Stomach smooth muscle (tissue), 2 donors: ENCODE measurements at regions not wholly inside any gene's neighbourhood (a gene's known extent, or its start where the extent isn't known, plus 50 kb on each side); places are given as distances from the start of the nearest gene placed in this dataset.

Source experiments
- H3K27ac ChIP-seq: one replicate; pipeline ENCODE4 v1.7.0; 2013; ENCODE audit warnings: mild to moderate bottlenecking, low read length, inconsistent platforms
- H3K27me3 ChIP-seq, 2 donors: one replicate each; pipeline ENCODE4 v1.7.0; 2013; ENCODE audit warnings: low read length in 2 of 2; ENCODE audit not compliant: insufficient read depth in 2 of 2, control insufficient read depth in 1 of 2
- H3K36me3 ChIP-seq, 2 donors: one replicate each; pipeline ENCODE4 v1.7.0; 2013; ENCODE audit warnings: low read length in 2 of 2; ENCODE audit not compliant: control insufficient read depth in 2 of 2, insufficient read depth in 2 of 2
- H3K4me1 ChIP-seq: one replicate; pipeline ENCODE4 v1.7.0; 2013; ENCODE audit warnings: low read length; ENCODE audit not compliant: control insufficient read depth, insufficient read depth
- H3K4me3 ChIP-seq, 2 donors: one replicate each; pipeline ENCODE4 v1.7.0; 2013; ENCODE audit warnings: low read length in 2 of 2
- H3K9ac ChIP-seq, 2 donors: one replicate each; pipeline ENCODE4 v1.7.0; 2013; ENCODE audit warnings: low read length in 2 of 2, mild to moderate bottlenecking in 1 of 2
- H3K9me3 ChIP-seq, 2 donors: one replicate each; pipeline ENCODE4 v1.7.0; 2013; ENCODE audit warnings: low read length in 2 of 2; ENCODE audit not compliant: control insufficient read depth in 2 of 2
- donor health status: healthy.
- donor health status: Pancreatic carcinoma.

DNA sequence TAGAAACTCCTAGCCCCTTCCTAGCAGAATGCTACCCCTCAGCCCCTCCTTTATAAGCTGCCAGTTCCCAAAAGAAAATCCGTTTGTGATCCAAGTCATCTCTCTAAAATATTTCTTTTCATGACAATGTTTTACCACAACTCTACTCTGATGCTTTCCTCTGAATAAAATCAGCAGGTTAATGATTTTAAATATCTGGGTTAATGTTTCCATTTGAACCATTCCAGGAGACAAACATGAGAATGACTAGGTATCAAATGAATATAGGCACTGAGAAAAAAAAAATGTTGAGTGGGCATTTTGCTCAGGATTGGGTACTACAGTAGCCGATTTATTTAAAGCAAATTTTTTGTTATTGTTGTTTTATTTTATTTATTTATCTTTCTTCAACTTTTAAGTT, 360.3 kb downstream of the WDR11 start:
- H3K36me3 ChIP-seq = no peaks in the 10 kb centered on the region
- no peak overlapping the region for H3K27ac ChIP-seq
- H3K27me3 ChIP-seq = peaks cover 0 to 2% of the 10 kb centered on the region in 2 donors
- no peaks in the 10 kb centered on the region for H3K9me3 ChIP-seq
- no peaks in the 10 kb centered on the region for H3K4me1 ChIP-seq
- no peak overlapping the region for H3K4me3 ChIP-seq
- no peak overlapping the region for H3K9ac ChIP-seq

DNA sequence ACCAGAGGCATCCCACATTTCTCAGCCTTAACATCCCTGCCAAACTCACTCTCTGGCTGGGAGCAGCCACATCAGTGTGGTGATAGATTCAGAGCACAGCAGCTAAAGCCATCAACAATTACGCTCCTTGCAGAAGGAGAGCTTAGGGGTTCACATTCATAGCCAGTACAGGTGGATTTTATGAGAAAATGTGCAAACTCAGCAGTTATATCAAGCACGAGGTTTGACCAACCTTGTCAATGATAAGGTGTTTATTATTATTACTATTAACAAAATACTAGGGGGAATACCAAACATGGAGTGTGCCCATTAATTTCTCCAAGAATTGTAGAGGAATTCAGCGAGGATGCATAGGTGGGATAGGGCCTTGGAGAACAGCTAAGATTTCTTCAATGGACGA, 362.3 kb downstream of the WDR11 start:
- H3K27me3 ChIP-seq = peaks cover 0 to 2% of the 10 kb centered on the region in 2 donors
- H3K27ac ChIP-seq = no peak overlapping the region
- no peaks in the 10 kb centered on the region for H3K4me1 ChIP-seq
- H3K36me3 ChIP-seq = no peaks in the 10 kb centered on the region
- no peaks in the 10 kb centered on the region for H3K9me3 ChIP-seq
- no peak overlapping the region for H3K9ac ChIP-seq
- no peak overlapping the region for H3K4me3 ChIP-seq

DNA sequence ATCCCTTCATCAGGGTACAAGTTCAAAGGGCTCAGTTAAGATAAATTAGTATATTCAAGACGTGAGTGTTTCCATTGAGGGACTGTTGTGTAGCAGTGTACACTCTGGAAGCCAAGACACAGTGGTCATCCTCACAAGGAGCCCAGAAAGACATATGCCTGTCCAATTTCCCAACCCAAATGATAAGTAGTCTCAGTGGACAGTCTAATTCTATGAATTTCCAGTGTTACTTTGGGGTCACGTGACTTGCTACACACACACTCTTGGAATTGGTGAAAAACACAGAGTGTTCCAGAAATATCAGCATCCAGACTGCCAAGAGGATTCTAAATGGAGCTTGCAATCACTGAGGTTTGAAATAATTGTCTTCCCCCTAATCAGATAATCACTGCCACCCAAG, 365.1 kb downstream of the WDR11 start:
- no peak overlapping the region for H3K9ac ChIP-seq
- no peaks in the 10 kb centered on the region for H3K4me1 ChIP-seq
- no peak overlapping the region for H3K4me3 ChIP-seq
- peaks cover 0 to 2% of the 10 kb centered on the region in 2 donors for H3K27me3 ChIP-seq
- H3K27ac ChIP-seq = no peak overlapping the region
- no peaks in the 10 kb centered on the region for H3K9me3 ChIP-seq
- no peaks in the 10 kb centered on the region for H3K36me3 ChIP-seq

DNA sequence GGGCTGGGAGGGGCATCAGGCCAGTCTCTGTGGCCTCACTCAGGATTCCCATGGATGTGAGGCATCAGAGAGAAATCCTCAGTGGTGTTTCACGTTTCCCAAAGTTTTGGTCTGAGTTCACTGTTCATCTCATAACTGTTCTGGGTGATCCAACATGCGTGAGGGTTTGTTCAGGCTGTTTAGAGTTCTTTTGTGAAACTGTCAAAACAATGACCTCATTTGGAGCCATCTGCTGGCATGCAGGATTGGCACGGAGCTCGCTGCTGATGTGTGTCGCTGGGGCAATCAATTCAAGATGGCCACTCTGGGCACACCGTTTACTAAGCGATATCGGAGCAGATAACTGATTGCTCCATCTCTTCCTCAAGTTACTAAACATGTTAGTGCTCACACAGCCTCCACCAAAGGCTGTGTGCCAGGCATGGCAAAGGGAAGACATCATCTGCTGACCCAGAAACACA, 365.6 kb downstream of the WDR11 start:
- Histone ChIP-seq H3K9ac (no peak overlapping the region), H3K4me3 (no peak overlapping the region)

DNA sequence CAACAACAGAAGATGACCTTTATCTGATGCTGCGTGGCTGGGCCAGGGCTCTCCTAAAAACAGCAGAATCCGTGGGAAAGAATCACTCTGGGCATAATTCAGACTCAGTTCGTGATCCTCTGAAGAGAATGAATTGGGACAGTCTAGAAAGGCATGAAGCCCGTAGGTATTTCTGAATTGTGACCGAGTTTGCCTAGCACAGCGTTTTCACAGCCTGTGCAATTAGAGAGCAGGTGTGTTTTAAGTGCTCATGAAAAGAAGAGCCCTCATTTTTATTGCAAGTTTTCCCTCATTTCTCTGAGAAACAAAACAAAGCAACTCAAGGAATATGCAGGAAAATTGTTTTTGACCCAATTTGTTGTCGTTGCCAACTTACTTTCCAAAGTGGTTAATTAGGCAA, 366.2 kb downstream of the WDR11 start:
- peaks cover 0 to 2% of the 10 kb centered on the region in 2 donors for H3K27me3 ChIP-seq
- H3K4me3 ChIP-seq = no peak overlapping the region
- no peaks in the 10 kb centered on the region for H3K36me3 ChIP-seq
- no peaks in the 10 kb centered on the region for H3K9me3 ChIP-seq
- H3K9ac ChIP-seq = no peak overlapping the region
- no peak overlapping the region for H3K27ac ChIP-seq
- H3K4me1 ChIP-seq = no peaks in the 10 kb centered on the region

More for the DNA sequence above, 365.6 kb downstream of the WDR11 start:
- Histone ChIP-seq H3K4me1 (no peaks in the 10 kb centered on the region), H3K27me3 (peaks cover 0 to 2% of the 10 kb centered on the region in 2 donors), H3K9me3 (no peaks in the 10 kb centered on the region), H3K36me3 (no peaks in the 10 kb centered on the region), H3K27ac (no peak overlapping the region)

DNA sequence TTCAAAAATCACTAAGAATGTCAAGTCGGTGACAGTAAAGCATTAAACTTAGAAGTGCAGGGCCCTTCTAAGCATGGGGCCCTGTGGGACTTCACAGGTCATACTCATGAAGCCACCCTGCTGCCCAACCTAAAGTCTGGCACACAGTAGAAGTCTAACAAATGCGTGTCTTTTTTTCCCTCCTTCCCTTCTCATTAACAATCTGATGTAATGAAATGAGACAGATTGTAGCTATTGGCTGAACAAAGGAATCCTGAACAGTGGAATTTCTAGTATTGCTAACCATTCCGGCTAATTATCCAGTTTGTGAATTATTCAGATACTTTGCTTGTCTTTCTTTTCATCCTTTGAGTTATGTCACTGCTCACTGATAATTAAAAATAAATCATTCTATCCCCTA, 369.9 kb downstream of the WDR11 start:
- Histone ChIP-seq H3K9me3 (no peaks in the 10 kb centered on the region), H3K4me1 (no peaks in the 10 kb centered on the region), H3K36me3 (no peaks in the 10 kb centered on the region), H3K9ac (no peak overlapping the region), H3K27ac (no peak overlapping the region), H3K4me3 (no peak overlapping the region), H3K27me3 (no peaks in the 10 kb centered on the region)

DNA sequence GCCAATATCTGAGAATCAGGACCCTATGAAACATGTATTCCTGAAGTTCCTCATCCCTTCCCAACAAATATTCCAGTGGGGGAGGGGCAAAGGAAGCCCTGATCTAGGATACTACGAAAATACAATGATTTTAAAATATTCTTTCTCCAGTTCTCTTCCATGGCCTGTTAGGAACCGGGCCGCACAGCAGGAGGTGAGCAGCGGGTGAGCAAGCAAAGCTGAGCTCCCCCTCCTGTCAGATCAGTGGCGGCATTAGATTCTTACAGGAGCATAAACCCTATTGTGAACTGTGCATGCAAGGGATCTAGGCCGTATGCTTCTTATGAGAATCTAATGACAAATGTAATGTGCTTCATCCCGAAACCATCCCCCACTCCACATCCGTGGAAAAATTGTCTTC, 370.8 kb downstream of the WDR11 start:
- no peak overlapping the region for H3K27ac ChIP-seq
- no peaks in the 10 kb centered on the region for H3K9me3 ChIP-seq
- H3K4me1 ChIP-seq = no peaks in the 10 kb centered on the region

DNA sequence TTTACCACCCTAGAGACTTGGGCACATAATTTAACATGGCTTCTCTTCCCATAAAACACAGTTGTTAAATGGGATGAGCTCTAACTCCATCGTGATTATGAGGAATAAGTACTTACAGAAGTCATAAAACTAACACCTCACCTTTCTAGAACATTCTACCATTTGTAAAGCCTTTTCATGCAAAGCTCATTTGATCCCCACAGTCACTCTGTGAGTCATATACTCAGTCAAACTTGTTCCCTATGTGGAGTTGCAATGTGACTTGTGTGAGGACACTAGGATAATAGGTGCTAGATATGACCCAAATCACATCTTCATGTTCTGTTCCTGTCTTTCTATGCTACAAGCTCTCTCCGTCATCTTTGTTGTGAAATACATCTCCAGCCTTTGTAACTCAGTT, 371.7 kb downstream of the WDR11 start:
- H3K4me1 ChIP-seq = no peaks in the 10 kb centered on the region
- H3K27ac ChIP-seq = no peak overlapping the region
- H3K27me3 ChIP-seq = no peaks in the 10 kb centered on the region
- no peaks in the 10 kb centered on the region for H3K36me3 ChIP-seq
- no peak overlapping the region for H3K9ac ChIP-seq
- no peak overlapping the region for H3K4me3 ChIP-seq
- no peaks in the 10 kb centered on the region for H3K9me3 ChIP-seq

More for the DNA sequence above, 370.8 kb downstream of the WDR11 start:
- H3K9ac ChIP-seq = no peak overlapping the region
- no peak overlapping the region for H3K4me3 ChIP-seq
- no peaks in the 10 kb centered on the region for H3K36me3 ChIP-seq
- H3K27me3 ChIP-seq = no peaks in the 10 kb centered on the region

DNA sequence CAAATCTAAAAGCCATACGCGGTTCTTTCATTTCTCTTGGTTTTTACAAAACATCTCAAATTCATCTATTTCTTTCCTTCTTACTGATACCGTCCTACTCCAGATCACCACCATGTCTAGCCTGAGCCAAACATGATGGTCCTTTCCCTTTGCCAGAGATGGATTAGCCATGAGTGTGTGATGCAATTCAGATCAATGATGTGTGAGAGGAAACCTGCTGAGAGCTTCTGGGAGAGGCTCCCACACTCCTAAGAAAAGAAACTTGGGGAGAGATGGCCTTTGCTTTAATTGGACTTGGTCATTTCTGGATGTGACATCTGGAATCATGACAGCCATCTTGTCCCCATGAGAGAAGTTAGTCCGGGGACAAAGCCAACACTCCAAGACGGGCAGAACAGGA, 367.2 kb downstream of the FGFR2 start:
- no peak overlapping the region for H3K27ac ChIP-seq
- no peaks in the 10 kb centered on the region for H3K9me3 ChIP-seq
- H3K9ac ChIP-seq = no peak overlapping the region
- no peaks in the 10 kb centered on the region for H3K36me3 ChIP-seq
- no peak overlapping the region for H3K4me3 ChIP-seq
- H3K4me1 ChIP-seq = no peaks in the 10 kb centered on the region
- no peaks in the 10 kb centered on the region for H3K27me3 ChIP-seq

DNA sequence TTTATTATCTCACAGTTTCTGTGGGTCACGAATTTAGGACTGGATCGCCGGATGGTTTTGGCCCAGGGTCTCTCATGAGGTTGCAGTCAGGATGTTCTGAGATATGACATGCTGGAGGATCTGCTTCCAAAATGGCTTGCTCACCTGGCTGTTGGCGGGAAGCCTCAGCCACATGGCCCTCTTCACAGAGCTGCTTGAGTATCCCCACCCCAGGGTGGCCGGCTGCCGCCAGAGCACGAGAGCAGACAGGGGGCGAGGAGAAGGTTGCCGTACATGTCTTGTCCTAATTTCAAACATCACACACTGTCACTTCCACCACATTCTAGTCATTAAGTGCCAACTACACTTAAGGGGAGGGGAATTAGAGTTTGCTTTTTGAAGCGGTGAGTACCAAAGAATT, 365.8 kb downstream of the FGFR2 start:
- Histone ChIP-seq H3K9ac (no peak overlapping the region), H3K36me3 (no peaks in the 10 kb centered on the region), H3K4me1 (no peaks in the 10 kb centered on the region), H3K9me3 (no peaks in the 10 kb centered on the region), H3K27ac (no peak overlapping the region), H3K27me3 (no peaks in the 10 kb centered on the region), H3K4me3 (no peak overlapping the region)

DNA sequence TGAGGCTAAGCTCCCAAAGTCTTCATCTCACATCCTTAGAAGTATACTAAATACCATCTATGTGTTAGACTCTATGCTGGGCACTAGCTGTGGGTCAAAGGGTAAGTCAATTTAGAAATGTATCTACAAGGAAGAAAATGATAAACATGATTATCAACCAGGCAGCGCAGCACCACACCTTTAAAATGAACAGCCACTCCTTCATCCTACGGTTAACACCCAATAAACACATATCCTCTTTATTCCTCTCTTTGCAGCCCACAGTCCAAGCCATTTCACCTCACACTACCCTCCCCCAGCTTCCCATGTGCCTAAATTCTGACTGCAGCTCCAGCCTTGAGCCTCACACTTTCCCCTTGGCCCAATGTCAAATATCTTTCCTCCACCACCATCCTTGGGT, 362.6 kb downstream of the FGFR2 start:
- H3K4me3 ChIP-seq = no peak overlapping the region
- H3K9me3 ChIP-seq = peaks cover 0 to 4% of the 10 kb centered on the region in 2 donors
- H3K9ac ChIP-seq = no peak overlapping the region
- no peaks in the 10 kb centered on the region for H3K27me3 ChIP-seq
- no peaks in the 10 kb centered on the region for H3K4me1 ChIP-seq
- no peak overlapping the region for H3K27ac ChIP-seq
- H3K36me3 ChIP-seq = no peaks in the 10 kb centered on the region
